Mesenchymal stem cell (in vitro differentiated cells and primary cell): ENCODE measurements at regions not wholly inside any gene's neighbourhood (a gene's known extent, or its start where the extent isn't known, plus 50 kb on each side); places are given as distances from the start of the nearest gene placed in this dataset.
A peak's percentile ranks its signal among the peaks of the same experiment; 100 is the strongest.

Source experiments
- DNase-seq: peaks from one replicate; pipeline ENCODE4 v3.0.0-alpha.2; 2013
- H2AFZ ChIP-seq: one replicate; pipeline ENCODE4 v1.6.1; 2013; ENCODE audit warnings: low read depth, mild to moderate bottlenecking, control low read depth, inconsistent platforms, low read length, moderate library complexity
- H2AK5ac ChIP-seq: 2 replicates; pipeline ENCODE4 v1.6.1; 2013; ENCODE audit warnings: low read length, moderate library complexity, mild to moderate bottlenecking, inconsistent platforms; ENCODE audit not compliant: severe bottlenecking
- H2BK120ac ChIP-seq: one replicate; pipeline ENCODE4 v1.6.1; 2013; ENCODE audit warnings: low read depth, mild to moderate bottlenecking, inconsistent platforms, low read length, moderate library complexity
- H2BK12ac ChIP-seq, 2 experiments: one replicate each; pipeline ENCODE4 v1.6.1; 2013; ENCODE audit warnings: inconsistent platforms in 2 of 2, low read length in 2 of 2, mild to moderate bottlenecking in 2 of 2, moderate library complexity in 2 of 2, control low read depth in 1 of 2
- H2BK15ac ChIP-seq: one replicate; pipeline ENCODE4 v1.6.1; 2013; ENCODE audit warnings: mild to moderate bottlenecking, low read depth, inconsistent platforms; ENCODE audit not compliant: poor library complexity, severe bottlenecking
- H2BK5ac ChIP-seq: 2 replicates; pipeline ENCODE4 v1.6.1; 2013; ENCODE audit warnings: low read depth, mild to moderate bottlenecking, low read length, control low read depth, inconsistent platforms; ENCODE audit not compliant: poor library complexity, severe bottlenecking
- H3K14ac ChIP-seq, 2 experiments: one replicate each; pipeline ENCODE4 v1.6.1; 2013; ENCODE audit warnings: inconsistent platforms in 2 of 2, low read length in 2 of 2, control low read depth in 1 of 2, mild to moderate bottlenecking in 1 of 2, moderate library complexity in 1 of 2
- H3K18ac ChIP-seq, 2 experiments: one replicate each; pipeline ENCODE4 v1.6.1; 2013; ENCODE audit warnings: inconsistent platforms in 2 of 2, low read length in 2 of 2, control low read depth in 1 of 2, low read depth in 1 of 2, mild to moderate bottlenecking in 1 of 2
- H3K23ac ChIP-seq, 2 experiments: one replicate each; pipeline ENCODE4 v1.6.1; 2013; ENCODE audit warnings: inconsistent platforms in 2 of 2, low read length in 2 of 2, mild to moderate bottlenecking in 2 of 2, moderate library complexity in 2 of 2, control low read depth in 1 of 2
- H3K27ac ChIP-seq: 2 replicates; pipeline ENCODE4 v1.5.1; 2013; ENCODE audit warnings: mild to moderate bottlenecking, moderate library complexity, low read length, control low read depth, inconsistent platforms; ENCODE audit not compliant: poor library complexity, severe bottlenecking
- H3K27me3 ChIP-seq, 2 experiments: 2 replicates each; pipeline versions ENCODE4 v1.6.1 to v1.7.0; 2013; ENCODE audit warnings: low read length in 2 of 2, mild to moderate bottlenecking in 2 of 2, moderate library complexity in 2 of 2, control low read depth in 1 of 2, inconsistent platforms in 1 of 2; ENCODE audit not compliant: control insufficient read depth in 1 of 2, insufficient read depth in 1 of 2
- H3K36me3 ChIP-seq, 2 experiments: 2 replicates each; pipeline versions ENCODE4 v1.6.1 to v1.7.0; 2013; ENCODE audit warnings: low read length in 2 of 2, control low read depth in 1 of 2, inconsistent platforms in 1 of 2, low read depth in 1 of 2, mild to moderate bottlenecking in 1 of 2; ENCODE audit not compliant: insufficient read depth in 2 of 2, control insufficient read depth in 1 of 2
- H3K4ac ChIP-seq, 2 experiments: one replicate each; pipeline ENCODE4 v1.6.1; 2013; ENCODE audit warnings: inconsistent platforms in 2 of 2, low read length in 2 of 2, mild to moderate bottlenecking in 2 of 2, moderate library complexity in 2 of 2, control low read depth in 1 of 2, low read depth in 1 of 2
- H3K4me1 ChIP-seq: 2 replicates; pipeline ENCODE4 v1.6.1; 2013; ENCODE audit warnings: low read depth, low read length, control low read depth; ENCODE audit not compliant: control insufficient read depth, insufficient read depth
- H3K4me2 ChIP-seq: 2 replicates; pipeline ENCODE4 v1.6.1; 2013; ENCODE audit warnings: low read length, mild to moderate bottlenecking, inconsistent platforms; ENCODE audit not compliant: poor library complexity, severe bottlenecking
- H3K4me3 ChIP-seq, 2 experiments: 2 replicates each; pipeline versions ENCODE4 v1.5.1 to v1.7.0; 2013; ENCODE audit warnings: low read length in 2 of 2, mild to moderate bottlenecking in 2 of 2, control low read depth in 1 of 2, low read depth in 1 of 2; ENCODE audit not compliant: insufficient read depth in 1 of 2
- H3K79me1 ChIP-seq: replicated peaks from 2 replicates; pipeline ENCODE4 v1.6.1; 2013; ENCODE audit warnings: mild to moderate bottlenecking, control low read depth, low read length, inconsistent platforms; ENCODE audit not compliant: poor library complexity, severe bottlenecking
- H3K9ac ChIP-seq: 2 replicates; pipeline ENCODE4 v1.7.0; 2013; ENCODE audit warnings: mild to moderate bottlenecking, low read length, moderate library complexity
- H3K9me3 ChIP-seq: 2 replicates; pipeline ENCODE4 v1.7.0; 2013; ENCODE audit warnings: mild to moderate bottlenecking, low read length; ENCODE audit not compliant: control insufficient read depth
- H4K8ac ChIP-seq: one replicate; pipeline ENCODE4 v1.6.1; 2013; ENCODE audit warnings: inconsistent platforms, mild to moderate bottlenecking, low read length, moderate library complexity
- H4K91ac ChIP-seq: one replicate; pipeline ENCODE4 v1.6.1; 2013; ENCODE audit warnings: mild to moderate bottlenecking, low read length, inconsistent platforms
- WGBS: methylation state at CpG from one replicate; pipeline ENCODE4 v1.1.7; 2013; ENCODE audit warnings: mixed read lengths; 5-methylcytosine and 5-hydroxymethylcytosine counted together

DNA sequence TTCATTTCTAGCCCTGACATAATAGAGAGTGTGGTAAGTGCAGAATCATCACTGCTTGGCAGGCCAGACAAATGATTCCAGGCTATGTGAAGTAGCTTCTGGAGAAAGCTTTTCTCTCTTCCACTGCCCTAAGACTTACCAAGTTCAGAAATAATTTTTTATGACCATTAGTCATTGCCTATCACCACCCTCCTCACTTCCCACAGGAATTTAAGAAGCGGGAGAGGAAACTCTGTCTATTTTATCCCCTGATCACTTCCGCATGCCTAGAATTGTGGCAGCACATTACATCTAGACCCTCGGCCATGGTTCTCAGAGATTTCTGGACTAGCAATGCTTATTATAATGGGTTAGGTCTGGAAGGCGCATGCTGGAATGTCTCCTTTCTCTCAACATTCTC lies 397.8 kb upstream of the NR2F2 start:
- H4K91ac ChIP-seq = no peak overlapping the region
- DNase-seq = peak; percentile 52
- no peak overlapping the region for H3K4ac ChIP-seq
- H2AFZ ChIP-seq = no peak overlapping the region
- H2BK12ac ChIP-seq = no peak overlapping the region
- peak overlapping the region; percentile 17 for H3K27ac ChIP-seq
- WGBS = 51% methylated on average over 2 of the region's 4 CpGs
- no peak overlapping the region for H3K9ac ChIP-seq
- no peak overlapping the region for H3K14ac ChIP-seq
- no peak overlapping the region for H3K23ac ChIP-seq
- H4K8ac ChIP-seq = no peak overlapping the region
- no peaks in the 10 kb centered on the region for H3K36me3 ChIP-seq
- no peak overlapping the region for H2BK5ac ChIP-seq
- no peak overlapping the region for H3K4me2 ChIP-seq
- no peak overlapping the region for H3K18ac ChIP-seq
- H3K27me3 ChIP-seq = no peaks in the 10 kb centered on the region
- no peak overlapping the region for H2BK15ac ChIP-seq
- no peak overlapping the region for H2AK5ac ChIP-seq
- no peak overlapping the region for H2BK120ac ChIP-seq
- no peaks in the 10 kb centered on the region for H3K79me1 ChIP-seq
- no peaks in the 10 kb centered on the region for H3K9me3 ChIP-seq
- H3K4me1 ChIP-seq = no peaks in the 10 kb centered on the region
- H3K4me3 ChIP-seq = no peak overlapping the region

DNA sequence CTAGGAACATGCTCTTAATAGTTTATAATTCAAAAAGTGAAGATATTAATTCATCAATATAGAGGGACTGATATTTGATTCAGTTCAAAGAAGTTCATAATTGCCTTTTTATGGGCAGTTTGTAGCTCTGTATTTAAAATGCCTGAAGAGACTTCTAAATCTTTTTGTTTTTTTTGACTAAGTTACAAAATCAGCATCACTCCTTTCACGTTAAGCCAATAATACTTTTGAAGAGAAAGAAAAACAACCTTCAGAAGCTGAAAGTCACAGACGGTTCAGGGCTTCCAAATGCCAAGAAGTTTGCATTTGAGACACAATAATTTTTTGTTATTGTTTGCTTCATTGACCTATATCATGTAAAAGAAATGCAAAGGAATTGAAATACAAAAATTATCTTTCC lies 394.6 kb upstream of the NR2F2 start:
- Histone ChIP-seq H3K4ac (no peak overlapping the region), H3K79me1 (no peaks in the 10 kb centered on the region), H2BK15ac (no peak overlapping the region), H3K4me2 (no peak overlapping the region), H2AFZ (no peak overlapping the region), H2BK120ac (no peak overlapping the region), H3K9me3 (no peaks in the 10 kb centered on the region), H2BK12ac (no peak overlapping the region), H3K27ac (no peak overlapping the region), H3K14ac (no peak overlapping the region), H3K4me3 (no peak overlapping the region), H4K91ac (no peak overlapping the region), H3K4me1 (no peaks in the 10 kb centered on the region), H3K9ac (no peak overlapping the region), H3K36me3 (no peaks in the 10 kb centered on the region), H2BK5ac (no peak overlapping the region), H3K23ac (no peak overlapping the region), H3K27me3 (no peaks in the 10 kb centered on the region), H4K8ac (no peak overlapping the region), H2AK5ac (no peak overlapping the region), H3K18ac (no peak overlapping the region)
- no peak for DNase-seq
- WGBS = 100% methylated on average over 1 of the region's 2 CpGs

DNA sequence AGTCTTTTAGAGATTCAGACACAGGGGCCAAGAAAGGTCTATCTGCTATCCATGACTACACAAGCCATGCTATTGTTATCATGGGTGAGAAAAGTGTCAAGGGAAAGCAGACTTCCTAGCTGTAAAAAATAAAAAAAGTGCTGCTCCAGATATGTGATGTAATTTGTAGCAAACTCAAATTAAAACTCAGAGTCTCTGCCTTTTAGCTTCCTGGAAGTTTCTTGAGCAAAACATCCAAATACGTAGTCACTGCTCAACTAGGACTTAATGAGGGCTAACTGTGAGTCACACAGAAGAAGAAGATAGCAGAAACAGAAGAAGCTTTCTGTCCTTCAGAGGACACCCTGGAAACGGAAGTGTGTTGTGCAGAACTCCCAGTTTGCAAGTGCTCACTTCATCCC lies 393.4 kb upstream of the NR2F2 start:
- Histone ChIP-seq H2AFZ (no peak overlapping the region), H2BK120ac (no peak overlapping the region), H3K27me3 (no peaks in the 10 kb centered on the region), H3K36me3 (no peaks in the 10 kb centered on the region), H3K23ac (no peak overlapping the region), H3K14ac (no peak overlapping the region), H3K79me1 (no peaks in the 10 kb centered on the region), H3K27ac (no peak overlapping the region), H3K4me2 (no peak overlapping the region), H4K91ac (no peak overlapping the region), H3K9me3 (no peaks in the 10 kb centered on the region), H2AK5ac (no peak overlapping the region), H3K4ac (no peak overlapping the region), H2BK12ac (no peak overlapping the region), H4K8ac (no peak overlapping the region), H2BK5ac (no peak overlapping the region), H3K4me3 (no peak overlapping the region), H3K9ac (no peak overlapping the region), H3K18ac (no peak overlapping the region), H3K4me1 (no peaks in the 10 kb centered on the region), H2BK15ac (no peak overlapping the region)
- 85% methylated on average over 2 of the region's 2 CpGs for WGBS
- DNase-seq = peak; percentile 37

DNA sequence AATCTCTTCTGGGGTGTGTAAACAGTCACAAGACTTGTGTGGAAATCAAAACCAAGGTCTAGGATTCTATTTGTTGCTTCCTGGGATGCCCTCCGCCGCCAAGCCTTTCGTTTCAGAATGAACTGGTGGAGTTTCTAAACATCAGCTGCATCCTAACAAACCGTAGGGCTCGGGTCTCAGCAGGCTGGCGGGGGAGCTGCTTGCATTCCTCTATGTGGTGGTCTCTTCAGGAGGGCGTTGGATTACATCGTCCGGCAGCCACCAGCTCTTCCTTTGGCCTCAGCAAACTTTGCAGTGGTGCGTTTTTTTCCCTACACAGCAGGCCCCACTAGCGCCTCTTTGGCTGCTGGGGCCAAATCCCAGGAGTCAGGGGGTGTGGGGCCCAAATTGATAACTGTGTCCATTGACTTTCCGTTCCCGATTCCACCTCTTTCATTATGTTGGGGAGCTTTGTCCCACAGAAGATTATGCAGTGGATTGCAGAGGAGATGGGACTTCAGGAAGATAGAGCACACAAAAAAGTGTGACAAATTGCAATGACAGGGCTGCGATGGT lies 390.0 kb upstream of the NR2F2 start:
- Histone ChIP-seq H2AFZ (no peak overlapping the region), H2AK5ac (no peak overlapping the region), H3K4me1 (no peaks in the 10 kb centered on the region), H3K18ac (no peak overlapping the region), H3K4me3 (no peak overlapping the region), H3K14ac (no peak overlapping the region), H2BK5ac (no peak overlapping the region), H2BK120ac (no peak overlapping the region), H3K79me1 (no peaks in the 10 kb centered on the region), H3K27ac (no peak overlapping the region), H4K91ac (no peak overlapping the region), H3K9me3 (no peaks in the 10 kb centered on the region), H3K4ac (no peak overlapping the region), H3K36me3 (no peaks in the 10 kb centered on the region), H3K9ac (no peak overlapping the region), H3K27me3 (no peaks in the 10 kb centered on the region), H2BK12ac (no peak overlapping the region), H4K8ac (no peak overlapping the region), H3K4me2 (no peak overlapping the region), H3K23ac (no peak overlapping the region), H2BK15ac (no peak overlapping the region)
- no peak for DNase-seq
- 92% methylated on average over 13 of the region's 14 CpGs for WGBS
